HepG2 (cell line): ENCODE measurements at regions not wholly inside any gene's neighbourhood (a gene's known extent, or its start where the extent isn't known, plus 50 kb on each side); places are given as distances from the start of the nearest gene placed in this dataset.
"Not testable (repeated sequence)": the region's sequence is repeated elsewhere in the genome, so short reads cannot be mapped to it uniquely, and the experiment has no call there.

Experiments used
- DNMT1 ChIP-seq: sonication (generic); formaldehyde crosslinking; IDR thresholded peaks from 2 replicates; pipeline ENCODE4 v1.5.1; 2020; ENCODE audit warnings: mild to moderate bottlenecking, missing genetic modification reagents
- ZNF7 ChIP-seq: IDR thresholded peaks from 2 replicates; pipeline ENCODE4 v1.6.1; 2016; ENCODE audit warnings: missing biosample characterization, missing genetic modification reagents
- TF ChIP-seq, protein P1 (sequence below): sonication (generic); formaldehyde crosslinking; IDR thresholded peaks from 2 replicates; pipeline ENCODE4 v1.5.1; 2020; ENCODE audit warnings: mild to moderate bottlenecking, moderate library complexity, missing genetic modification reagents
- TF ChIP-seq, protein P2 (sequence below): sonication (generic); formaldehyde crosslinking; IDR thresholded peaks from 2 replicates; pipeline ENCODE4 v1.5.0; 2020; ENCODE audit warnings: mild to moderate bottlenecking, missing genetic modification reagents, moderate library complexity

DNA sequence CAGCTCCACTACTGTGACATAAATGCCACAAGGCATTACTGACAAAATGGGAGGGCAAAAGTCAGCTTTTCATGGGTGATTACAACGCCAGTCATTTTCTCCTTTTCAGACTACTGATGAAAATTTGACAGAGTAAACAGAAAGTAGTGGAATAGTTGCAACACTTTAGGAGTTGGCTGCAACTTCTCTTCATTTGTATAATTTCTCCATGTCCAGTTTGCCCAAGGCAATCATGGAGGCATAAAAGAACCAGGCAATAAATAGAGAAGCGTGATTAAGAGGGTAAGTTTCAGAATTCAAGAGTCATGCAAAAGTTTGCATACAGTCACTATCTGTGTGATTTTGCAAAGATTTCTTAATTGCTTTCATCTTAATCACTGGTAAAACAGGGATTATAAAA, 2390.3 kb downstream of the EPHA3 start:
- not testable (repeated sequence) for TF ChIP-seq ZNF7 (CRISPR knock-in tag); DNMT1
- TF ChIP-seq, protein P1, sequence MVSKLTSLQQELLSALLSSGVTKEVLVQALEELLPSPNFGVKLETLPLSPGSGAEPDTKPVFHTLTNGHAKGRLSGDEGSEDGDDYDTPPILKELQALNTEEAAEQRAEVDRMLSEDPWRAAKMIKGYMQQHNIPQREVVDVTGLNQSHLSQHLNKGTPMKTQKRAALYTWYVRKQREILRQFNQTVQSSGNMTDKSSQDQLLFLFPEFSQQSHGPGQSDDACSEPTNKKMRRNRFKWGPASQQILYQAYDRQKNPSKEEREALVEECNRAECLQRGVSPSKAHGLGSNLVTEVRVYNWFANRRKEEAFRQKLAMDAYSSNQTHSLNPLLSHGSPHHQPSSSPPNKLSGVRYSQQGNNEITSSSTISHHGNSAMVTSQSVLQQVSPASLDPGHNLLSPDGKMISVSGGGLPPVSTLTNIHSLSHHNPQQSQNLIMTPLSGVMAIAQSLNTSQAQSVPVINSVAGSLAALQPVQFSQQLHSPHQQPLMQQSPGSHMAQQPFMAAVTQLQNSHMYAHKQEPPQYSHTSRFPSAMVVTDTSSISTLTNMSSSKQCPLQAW, result not testable (repeated sequence)
- TF ChIP-seq, protein P2, sequence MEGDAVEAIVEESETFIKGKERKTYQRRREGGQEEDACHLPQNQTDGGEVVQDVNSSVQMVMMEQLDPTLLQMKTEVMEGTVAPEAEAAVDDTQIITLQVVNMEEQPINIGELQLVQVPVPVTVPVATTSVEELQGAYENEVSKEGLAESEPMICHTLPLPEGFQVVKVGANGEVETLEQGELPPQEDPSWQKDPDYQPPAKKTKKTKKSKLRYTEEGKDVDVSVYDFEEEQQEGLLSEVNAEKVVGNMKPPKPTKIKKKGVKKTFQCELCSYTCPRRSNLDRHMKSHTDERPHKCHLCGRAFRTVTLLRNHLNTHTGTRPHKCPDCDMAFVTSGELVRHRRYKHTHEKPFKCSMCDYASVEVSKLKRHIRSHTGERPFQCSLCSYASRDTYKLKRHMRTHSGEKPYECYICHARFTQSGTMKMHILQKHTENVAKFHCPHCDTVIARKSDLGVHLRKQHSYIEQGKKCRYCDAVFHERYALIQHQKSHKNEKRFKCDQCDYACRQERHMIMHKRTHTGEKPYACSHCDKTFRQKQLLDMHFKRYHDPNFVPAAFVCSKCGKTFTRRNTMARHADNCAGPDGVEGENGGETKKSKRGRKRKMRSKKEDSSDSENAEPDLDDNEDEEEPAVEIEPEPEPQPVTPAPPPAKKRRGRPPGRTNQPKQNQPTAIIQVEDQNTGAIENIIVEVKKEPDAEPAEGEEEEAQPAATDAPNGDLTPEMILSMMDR (CRISPR knock-in tag), result not testable (repeated sequence)
